Astrocyte of the cerebellum (primary cell): ENCODE measurements at regions not wholly inside any gene's neighbourhood (a gene's known extent, or its start where the extent isn't known, plus 50 kb on each side); places are given as distances from the start of the nearest gene placed in this dataset.
"Not testable (repeated sequence)": the region's sequence is repeated elsewhere in the genome, so short reads cannot be mapped to it uniquely, and the experiment has no call there.

Experiments used
- DNase-seq: peaks from one replicate; pipeline ENCODE4 v3.0.0-alpha.2; 2011; ENCODE audit warnings: low read depth
- H3K4me3 ChIP-seq: 2 replicates; pipeline ENCODE4 v1.5.1; 2011; ENCODE audit warnings: mild to moderate bottlenecking, low read depth, low read length, moderate library complexity
- CTCF ChIP-seq: IDR thresholded peaks from 2 replicates; pipeline ENCODE4 v1.5.1; 2012; ENCODE audit warnings: low read length, low read depth, moderate library complexity, mild to moderate bottlenecking; ENCODE audit errors: missing control alignments
- in situ Hi-C: cut with HindIII; loops from 2 replicates; pipeline ENCODE4 v1.10.0; 2017; ENCODE audit warnings: low sequenced_read_pairs

DNA sequence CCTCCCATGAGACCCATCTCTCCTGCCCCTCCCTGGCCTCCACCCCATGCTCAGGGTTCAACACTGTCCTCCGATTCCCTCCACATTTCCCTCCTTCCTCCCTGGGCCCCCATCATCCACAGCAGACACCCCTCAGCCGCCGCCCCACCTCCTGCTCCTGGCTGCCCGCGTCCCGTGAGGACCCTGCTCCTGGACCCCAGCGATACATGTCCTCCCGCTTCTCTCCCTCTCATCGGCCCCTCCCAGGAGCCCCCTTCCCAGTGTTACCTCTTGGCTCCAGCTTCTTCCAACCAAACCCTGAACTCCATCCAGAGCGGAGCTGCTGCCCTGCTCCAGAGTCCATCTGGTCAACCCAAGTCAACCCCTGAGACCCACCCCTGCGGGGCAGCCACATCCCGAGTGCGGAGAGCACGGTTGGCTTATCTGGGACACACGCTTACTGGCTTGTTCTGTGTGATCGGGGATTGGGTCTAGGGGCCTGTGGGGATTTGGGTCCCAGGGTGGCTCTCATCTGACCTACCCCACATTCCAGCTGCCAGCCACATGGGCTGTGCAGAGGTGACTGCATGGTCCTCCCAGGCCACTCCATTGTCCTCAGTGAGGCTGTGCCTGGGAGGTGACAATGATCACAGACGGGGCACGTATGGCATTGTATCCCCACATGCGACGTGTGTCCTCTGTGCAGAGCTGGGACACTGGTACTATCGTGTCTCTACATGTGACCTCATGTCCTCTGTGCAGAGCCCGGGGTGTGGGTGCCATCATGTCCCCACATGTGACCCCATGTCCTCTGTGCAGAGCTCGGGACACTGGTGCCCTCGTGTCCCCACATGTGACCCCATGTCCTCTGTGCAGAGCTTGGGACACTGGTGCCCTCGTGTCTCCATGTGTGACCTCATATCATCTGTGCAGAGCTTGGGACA, 333.6 kb downstream of the ADGRD1 start:
- no peak for TF ChIP-seq CTCF
- no peak for DNase-seq
- no peak overlapping the region for H3K4me3 ChIP-seq
- in situ Hi-C loops, result no loop called here

GRCh38 chr12:131287938-131288764, 334.4 kb downstream of the ADGRD1 start:
- TF ChIP-seq CTCF, result no peak
- no peak overlapping the region for H3K4me3 ChIP-seq
- in situ Hi-C loops, result no loop called here
- DNase-seq, result no peak

DNA sequence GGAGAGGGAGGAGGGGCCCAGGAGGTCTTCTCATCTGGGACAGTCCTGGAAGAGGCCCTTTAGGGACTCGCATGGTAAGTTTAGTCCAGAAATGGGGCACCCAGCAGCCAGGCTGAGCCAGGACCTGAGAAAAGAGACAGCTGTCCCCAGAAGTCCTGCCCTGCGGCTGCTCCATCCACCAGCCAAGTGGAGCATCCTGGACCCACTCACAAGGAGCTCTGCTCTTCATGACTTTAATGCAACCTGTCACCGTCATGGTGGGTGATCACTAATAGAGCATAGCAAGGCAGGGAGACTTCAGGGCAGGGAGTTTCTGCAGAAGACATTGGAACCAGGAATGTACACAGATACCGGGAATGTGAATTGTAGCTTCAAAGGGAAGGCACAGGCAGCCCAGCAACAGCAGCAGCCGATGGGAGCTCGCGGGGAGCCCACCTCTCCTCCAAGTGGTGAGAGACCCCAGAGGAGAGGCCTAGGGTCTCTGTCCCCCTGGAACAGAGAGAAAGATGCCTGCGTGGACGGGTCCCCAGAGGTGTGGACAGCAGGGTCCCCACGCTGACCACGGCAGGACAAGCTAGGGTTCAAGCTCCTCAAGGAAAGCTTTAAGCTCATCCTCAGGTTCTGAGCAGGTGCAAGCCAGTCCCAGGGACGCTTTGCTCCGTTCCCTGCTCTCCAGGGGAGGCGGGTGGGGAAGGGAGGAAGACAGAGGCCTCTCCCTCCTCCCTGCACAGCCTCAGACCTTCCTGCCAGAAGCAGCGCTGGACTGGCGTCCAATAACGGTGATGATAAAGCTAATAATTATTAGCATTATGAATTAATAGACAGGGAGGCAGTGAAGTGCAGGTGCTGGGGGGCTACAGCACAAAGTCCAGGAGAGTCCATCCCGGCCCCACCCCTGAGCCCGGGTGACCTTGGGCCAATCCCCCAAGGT, 335.3 kb downstream of the ADGRD1 start:
- in situ Hi-C loops, H3K4me3 ChIP-seq, DNase-seq: not testable (repeated sequence)

GRCh38 chr12:131289807-131290206, 336.1 kb downstream of the ADGRD1 start:
- in situ Hi-C loops, H3K4me3 ChIP-seq, DNase-seq: not testable (repeated sequence)

DNA sequence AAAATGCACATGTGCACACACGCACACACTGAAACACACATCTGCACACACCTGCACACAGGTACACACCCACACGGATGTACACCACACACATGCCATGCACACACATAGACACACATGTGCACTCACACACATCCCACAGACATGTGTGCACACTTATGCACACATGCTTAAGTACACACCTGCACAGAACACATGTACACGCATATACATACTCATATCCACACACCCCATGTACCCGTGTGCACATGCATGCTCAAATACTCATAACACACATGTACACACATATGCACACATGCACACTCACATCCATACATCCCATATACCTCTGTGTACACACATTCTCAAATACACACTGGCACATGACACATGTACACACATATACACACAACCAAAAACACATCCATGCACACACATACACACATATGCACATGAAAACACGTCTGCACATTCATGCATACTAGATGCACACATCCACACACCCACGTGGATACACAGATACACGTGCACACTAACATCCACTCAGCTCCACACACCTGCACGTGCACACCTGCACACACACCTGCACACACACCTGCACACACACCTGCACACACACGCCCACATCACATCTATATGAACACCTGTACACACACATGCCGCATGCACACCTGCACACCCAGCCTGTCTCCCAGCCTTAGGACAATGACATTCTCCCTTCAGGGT, 336.7 kb downstream of the ADGRD1 start:
- H3K4me3 ChIP-seq, result no peak overlapping the region
- in situ Hi-C loops, result no loop called here
- no peak for TF ChIP-seq CTCF
- DNase-seq, result no peak

DNA sequence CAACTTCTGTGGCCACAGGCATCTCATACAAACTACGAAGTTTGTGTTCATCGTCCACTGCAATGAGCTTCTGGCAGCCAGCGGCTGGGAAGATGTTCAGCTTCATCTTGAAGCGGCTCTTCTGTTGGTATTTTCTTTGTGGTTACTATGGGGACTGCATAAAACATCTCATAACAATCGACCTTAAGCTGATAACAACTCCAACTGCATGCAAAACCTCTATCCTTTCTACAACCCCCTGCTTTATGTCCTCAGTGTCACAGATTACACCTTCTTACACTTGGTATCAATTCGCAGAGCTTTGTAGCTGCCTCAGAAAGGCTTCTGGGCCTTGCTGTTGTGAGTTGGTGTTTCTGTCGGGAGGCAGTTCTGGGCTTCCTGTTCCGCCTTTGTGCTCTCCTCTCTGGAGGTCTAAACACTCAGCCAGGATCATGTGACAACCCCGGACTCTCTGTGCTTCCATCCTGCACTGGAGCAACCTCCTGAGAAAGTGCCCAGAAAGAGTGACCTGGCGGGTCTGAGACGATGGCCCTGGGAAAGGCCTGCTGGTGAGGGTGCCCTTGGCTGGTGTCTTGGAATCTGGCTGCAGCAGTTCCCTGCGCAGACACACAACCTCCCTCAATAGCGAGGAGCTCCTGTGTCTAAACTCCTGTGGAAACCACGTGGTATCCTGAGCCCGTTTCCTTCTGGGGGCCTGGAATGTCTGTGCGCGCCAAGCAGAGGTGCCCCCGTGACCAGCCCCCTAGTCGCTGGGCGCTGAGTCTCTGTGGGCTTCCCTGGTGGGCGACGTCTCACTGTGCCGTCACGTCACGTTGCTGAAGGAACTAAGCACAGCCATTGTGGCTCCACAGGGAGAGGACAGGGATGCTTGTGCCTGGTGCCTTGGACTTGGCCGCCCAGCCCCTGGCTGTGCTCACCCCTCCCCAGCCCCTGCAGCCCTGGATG, 339.6 kb downstream of the ADGRD1 start:
- in situ Hi-C loops, H3K4me3 ChIP-seq, DNase-seq: not testable (repeated sequence)

GRCh38 chr12:131294716-131295115, 341.0 kb downstream of the ADGRD1 start:
- H3K4me3 ChIP-seq, in situ Hi-C loops, DNase-seq: not testable (repeated sequence)

DNA sequence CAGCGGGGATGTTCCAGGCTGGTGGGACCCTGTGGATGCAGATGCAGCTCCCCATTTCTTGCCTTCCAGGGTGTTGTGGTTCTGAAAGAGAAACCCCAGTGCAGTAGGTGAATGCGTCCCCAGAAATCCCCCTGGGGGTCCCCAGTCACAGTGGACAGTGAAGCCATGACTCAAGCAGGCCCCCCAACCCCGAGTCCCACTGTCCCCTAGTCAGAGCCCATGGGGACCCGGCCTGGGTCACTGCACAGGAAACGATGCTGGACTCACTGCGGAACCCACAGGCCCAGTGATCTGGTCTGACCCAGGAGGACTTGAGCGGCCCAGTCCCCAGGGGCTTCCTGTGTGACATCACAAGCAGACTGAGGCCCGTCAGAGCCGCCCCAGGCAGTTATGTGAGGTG, 341.4 kb downstream of the ADGRD1 start:
- H3K4me3 ChIP-seq, DNase-seq, in situ Hi-C loops: not testable (repeated sequence)

DNA sequence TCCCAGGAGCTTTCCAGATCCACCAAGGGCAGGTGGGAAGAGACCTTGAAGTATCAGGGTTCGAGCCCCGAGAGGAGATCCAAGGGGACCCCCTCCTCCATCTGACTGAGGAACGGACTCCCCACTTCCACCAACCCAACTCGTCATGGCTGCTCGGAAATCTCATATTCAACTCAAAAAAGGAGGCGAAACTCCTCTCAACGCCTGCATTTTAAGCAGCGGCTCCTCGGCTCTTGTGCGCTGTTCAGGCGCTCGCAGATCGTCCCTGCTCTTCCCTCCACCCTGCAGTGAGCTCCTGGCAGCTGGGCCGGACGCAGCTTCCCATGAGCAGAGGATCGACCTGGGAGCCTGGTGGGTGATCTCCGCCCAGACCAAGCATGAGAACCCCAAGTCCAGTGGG, 341.9 kb downstream of the ADGRD1 start:
- DNase-seq, in situ Hi-C loops, H3K4me3 ChIP-seq: not testable (repeated sequence)

- in situ Hi-C loops, result not testable (repeated sequence)
Observed at GRCh38 chr12:131296136-131296535, 342.4 kb downstream of the ADGRD1 start.

GRCh38 chr12:131296651-131297050, 342.9 kb downstream of the ADGRD1 start:
- H3K4me3 ChIP-seq, in situ Hi-C loops, DNase-seq: not testable (repeated sequence)

More at GRCh38 chr12:131296136-131296535, 342.4 kb downstream of the ADGRD1 start:
- H3K4me3 ChIP-seq, DNase-seq: not testable (repeated sequence)
